SH-SY5Y (cell line): ENCODE measurements at regions not wholly inside any gene's neighbourhood (a gene's known extent, or its start where the extent isn't known, plus 50 kb on each side); places are given as distances from the start of the nearest gene placed in this dataset.

Experiments
- GATA2 ChIP-seq: IDR thresholded peaks from 2 replicates; pipeline ENCODE4 v1.6.1; 2011; ENCODE audit warnings: mild to moderate bottlenecking, low read depth, low read length
- GATA3 ChIP-seq: IDR thresholded peaks from 2 replicates; pipeline ENCODE4 v1.6.1; 2011; ENCODE audit warnings: low read depth, mild to moderate bottlenecking, low read length, moderate library complexity

- TF ChIP-seq GATA2 (no peak), GATA3 (no peak)
Observed at GRCh38 chr7:25594728-25595127, 366.4 kb upstream of the NPVF start.
